NB4 (cell line): ENCODE measurements at regions not wholly inside any gene's neighbourhood (a gene's known extent, or its start where the extent isn't known, plus 50 kb on each side); places are given as distances from the start of the nearest gene placed in this dataset.

Experiments used
- CTCF ChIP-seq: IDR thresholded peaks from one replicate; pipeline ENCODE4 v1.5.1; 2012; ENCODE audit warnings: low read depth, low read length
- MYC ChIP-seq: IDR thresholded peaks from 2 replicates; pipeline ENCODE4 v1.6.1; 2011; ENCODE audit warnings: low read depth, low read length

GRCh38 chr15:66876731-66877476, 174.9 kb downstream of the SMAD6 start:
- no peak for TF ChIP-seq CTCF
- TF ChIP-seq MYC: no peak
